Choroid plexus epithelial cell (primary cell): ENCODE measurements at regions not wholly inside any gene's neighbourhood (a gene's known extent, or its start where the extent isn't known, plus 50 kb on each side); places are given as distances from the start of the nearest gene placed in this dataset.

ENCODE experiments used
- DNase-seq: peaks from one replicate; pipeline ENCODE4 v3.0.0-alpha.2; 2010; ENCODE audit warnings: low read depth
- H3K4me3 ChIP-seq: 2 replicates; pipeline ENCODE4 v1.5.1; 2011; ENCODE audit warnings: low read depth, mild to moderate bottlenecking, control low read depth, low read length, moderate library complexity
- CTCF ChIP-seq: conservative IDR thresholded peaks from 2 replicates; pipeline ENCODE4 v1.5.1; 2011; ENCODE audit warnings: low read depth, mild to moderate bottlenecking, control low read depth, inconsistent platforms, low read length, moderate library complexity

- DNase-seq, result no peak
- no peak overlapping the region for H3K4me3 ChIP-seq
- TF ChIP-seq CTCF, result no peak
Measured at GRCh38 chr3:82044930-82045705, 283.7 kb upstream of the GBE1 start.

- no peak for DNase-seq
- TF ChIP-seq CTCF, result no peak
Measured at GRCh38 chr3:82038556-82038955, 277.1 kb upstream of the GBE1 start.

GRCh38 chr3:82033186-82033585, 271.7 kb upstream of the GBE1 start:
- TF ChIP-seq CTCF, result no peak
- H3K4me3 ChIP-seq, result no peak overlapping the region
- DNase-seq, result no peak

More at GRCh38 chr3:82038556-82038955, 277.1 kb upstream of the GBE1 start:
- H3K4me3 ChIP-seq, result no peak overlapping the region

GRCh38 chr3:82031596-82031995, 270.2 kb upstream of the GBE1 start:
- TF ChIP-seq CTCF, result no peak
- no peak for DNase-seq
- H3K4me3 ChIP-seq, result no peak overlapping the region

GRCh38 chr3:82030916-82031315, 269.5 kb upstream of the GBE1 start:
- DNase-seq, result peak; percentile 24

GRCh38 chr3:82022836-82023235, 261.4 kb upstream of the GBE1 start:
- TF ChIP-seq CTCF, result no peak
- no peak overlapping the region for H3K4me3 ChIP-seq
- DNase-seq, result no peak

More at GRCh38 chr3:82030916-82031315, 269.5 kb upstream of the GBE1 start:
- H3K4me3 ChIP-seq, result no peak overlapping the region
- no peak for TF ChIP-seq CTCF

GRCh38 chr3:82020282-82020681, 258.8 kb upstream of the GBE1 start:
- no peak for TF ChIP-seq CTCF
- no peak for DNase-seq
- H3K4me3 ChIP-seq, result no peak overlapping the region
